B cell (primary cell): ENCODE measurements at regions not wholly inside any gene's neighbourhood (a gene's known extent, or its start where the extent isn't known, plus 50 kb on each side); places are given as distances from the start of the nearest gene placed in this dataset.

Source experiments
- EZH2 ChIP-seq: IDR thresholded peaks from 2 replicates; pipeline ENCODE4 v1.6.1; 2012; ENCODE audit warnings: borderline replicate concordance, low read depth, mild to moderate bottlenecking, moderate library complexity, low read length; ENCODE audit not compliant: insufficient read depth, poor library complexity, severe bottlenecking
- TF ChIP-seq, protein P1 (sequence below): fragments of 200-600 bp; IDR thresholded peaks from one replicate; pipeline ENCODE4 v1.8.0; 2022; ENCODE audit warnings: antibody characterized with exemption, mild to moderate bottlenecking

DNA sequence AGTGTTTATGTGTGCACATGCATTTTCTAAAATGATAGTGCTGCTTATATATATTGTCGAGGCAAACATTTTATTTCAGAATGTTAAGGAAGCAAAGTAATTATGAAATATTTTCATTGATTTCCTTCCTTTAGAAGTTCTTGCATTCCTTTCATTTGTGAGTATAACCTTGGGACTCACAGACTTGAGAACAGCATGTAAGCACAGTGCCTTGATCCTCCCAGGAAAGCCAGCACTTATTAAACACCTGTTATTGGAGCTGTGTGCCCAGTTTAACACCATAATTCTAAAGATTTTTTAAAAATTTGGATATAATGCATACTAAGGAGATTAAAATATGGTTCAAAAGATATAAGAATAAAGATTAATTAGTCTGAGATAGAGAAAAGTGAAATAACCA lies 554.4 kb upstream of the FAM98A start:
- TF ChIP-seq, protein P1, sequence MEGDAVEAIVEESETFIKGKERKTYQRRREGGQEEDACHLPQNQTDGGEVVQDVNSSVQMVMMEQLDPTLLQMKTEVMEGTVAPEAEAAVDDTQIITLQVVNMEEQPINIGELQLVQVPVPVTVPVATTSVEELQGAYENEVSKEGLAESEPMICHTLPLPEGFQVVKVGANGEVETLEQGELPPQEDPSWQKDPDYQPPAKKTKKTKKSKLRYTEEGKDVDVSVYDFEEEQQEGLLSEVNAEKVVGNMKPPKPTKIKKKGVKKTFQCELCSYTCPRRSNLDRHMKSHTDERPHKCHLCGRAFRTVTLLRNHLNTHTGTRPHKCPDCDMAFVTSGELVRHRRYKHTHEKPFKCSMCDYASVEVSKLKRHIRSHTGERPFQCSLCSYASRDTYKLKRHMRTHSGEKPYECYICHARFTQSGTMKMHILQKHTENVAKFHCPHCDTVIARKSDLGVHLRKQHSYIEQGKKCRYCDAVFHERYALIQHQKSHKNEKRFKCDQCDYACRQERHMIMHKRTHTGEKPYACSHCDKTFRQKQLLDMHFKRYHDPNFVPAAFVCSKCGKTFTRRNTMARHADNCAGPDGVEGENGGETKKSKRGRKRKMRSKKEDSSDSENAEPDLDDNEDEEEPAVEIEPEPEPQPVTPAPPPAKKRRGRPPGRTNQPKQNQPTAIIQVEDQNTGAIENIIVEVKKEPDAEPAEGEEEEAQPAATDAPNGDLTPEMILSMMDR, result no peak
- TF ChIP-seq EZH2, result no peak
